Transverse colon (tissue), 4 donors: ENCODE measurements at regions not wholly inside any gene's neighbourhood (a gene's known extent, or its start where the extent isn't known, plus 50 kb on each side); places are given as distances from the start of the nearest gene placed in this dataset.

Experiments used
- EP300 ChIP-seq: sonication (generic); formaldehyde crosslinking; IDR thresholded peaks from one replicate; pipeline ENCODE4 v1.6.1; 2017; ENCODE audit warnings: antibody characterized with exemption, low read depth
- POLR2AphosphoS5 ChIP-seq, 3 donors: sonication (generic); formaldehyde crosslinking; IDR thresholded peaks; one replicate each; pipeline ENCODE4 v1.6.1; 2016; ENCODE audit warnings: antibody characterized with exemption in 3 of 3
- TF ChIP-seq, protein P1 (sequence below), 5 experiments: fragments of 200-600 bp in 3 of 5; fragments of 450-650 bp in 2 of 5; sonication (generic) in 3 of 5; IDR thresholded peaks; 1 replicate in 2 of 5; 2 replicates in 3 of 5; pipeline ENCODE4 v1.5.1; 2016 to 2017; ENCODE audit warnings: antibody characterized with exemption in 5 of 5, inconsistent platforms in 3 of 5, mild to moderate bottlenecking in 2 of 5, moderate library complexity in 1 of 5

DNA sequence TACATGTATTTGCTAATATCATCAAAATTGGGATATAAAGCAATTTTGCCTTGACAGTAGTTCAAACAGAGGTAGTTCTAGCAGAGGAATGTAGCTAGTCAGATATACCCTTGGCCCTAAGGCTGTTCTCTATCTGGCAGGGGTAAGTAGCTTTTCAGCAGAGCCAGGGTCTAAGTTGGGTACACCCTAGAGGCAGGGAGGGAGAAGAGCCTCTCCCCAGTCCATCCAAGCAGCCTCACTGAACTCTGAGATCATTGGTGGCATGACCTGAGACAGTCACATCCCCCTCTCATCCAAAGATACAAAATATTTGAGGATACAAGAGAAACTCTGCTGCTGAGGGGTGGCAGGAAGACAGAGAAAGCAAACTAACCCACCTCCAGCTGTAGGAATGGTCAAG is 343.7 kb downstream of the DHX15 start:
- TF ChIP-seq, protein P1, sequence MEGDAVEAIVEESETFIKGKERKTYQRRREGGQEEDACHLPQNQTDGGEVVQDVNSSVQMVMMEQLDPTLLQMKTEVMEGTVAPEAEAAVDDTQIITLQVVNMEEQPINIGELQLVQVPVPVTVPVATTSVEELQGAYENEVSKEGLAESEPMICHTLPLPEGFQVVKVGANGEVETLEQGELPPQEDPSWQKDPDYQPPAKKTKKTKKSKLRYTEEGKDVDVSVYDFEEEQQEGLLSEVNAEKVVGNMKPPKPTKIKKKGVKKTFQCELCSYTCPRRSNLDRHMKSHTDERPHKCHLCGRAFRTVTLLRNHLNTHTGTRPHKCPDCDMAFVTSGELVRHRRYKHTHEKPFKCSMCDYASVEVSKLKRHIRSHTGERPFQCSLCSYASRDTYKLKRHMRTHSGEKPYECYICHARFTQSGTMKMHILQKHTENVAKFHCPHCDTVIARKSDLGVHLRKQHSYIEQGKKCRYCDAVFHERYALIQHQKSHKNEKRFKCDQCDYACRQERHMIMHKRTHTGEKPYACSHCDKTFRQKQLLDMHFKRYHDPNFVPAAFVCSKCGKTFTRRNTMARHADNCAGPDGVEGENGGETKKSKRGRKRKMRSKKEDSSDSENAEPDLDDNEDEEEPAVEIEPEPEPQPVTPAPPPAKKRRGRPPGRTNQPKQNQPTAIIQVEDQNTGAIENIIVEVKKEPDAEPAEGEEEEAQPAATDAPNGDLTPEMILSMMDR (IDR thresholded peaks at IDR 0.05), result no peak
- no peak for TF ChIP-seq POLR2AphosphoS5 (IDR thresholded peaks at IDR 0.05)
- TF ChIP-seq EP300, result no peak
